ENCODE measurements at regions not wholly inside any gene's neighbourhood (a gene's known extent, or its start where the extent isn't known, plus 50 kb on each side); places are given as distances from the start of the nearest gene placed in this dataset.

DNA sequence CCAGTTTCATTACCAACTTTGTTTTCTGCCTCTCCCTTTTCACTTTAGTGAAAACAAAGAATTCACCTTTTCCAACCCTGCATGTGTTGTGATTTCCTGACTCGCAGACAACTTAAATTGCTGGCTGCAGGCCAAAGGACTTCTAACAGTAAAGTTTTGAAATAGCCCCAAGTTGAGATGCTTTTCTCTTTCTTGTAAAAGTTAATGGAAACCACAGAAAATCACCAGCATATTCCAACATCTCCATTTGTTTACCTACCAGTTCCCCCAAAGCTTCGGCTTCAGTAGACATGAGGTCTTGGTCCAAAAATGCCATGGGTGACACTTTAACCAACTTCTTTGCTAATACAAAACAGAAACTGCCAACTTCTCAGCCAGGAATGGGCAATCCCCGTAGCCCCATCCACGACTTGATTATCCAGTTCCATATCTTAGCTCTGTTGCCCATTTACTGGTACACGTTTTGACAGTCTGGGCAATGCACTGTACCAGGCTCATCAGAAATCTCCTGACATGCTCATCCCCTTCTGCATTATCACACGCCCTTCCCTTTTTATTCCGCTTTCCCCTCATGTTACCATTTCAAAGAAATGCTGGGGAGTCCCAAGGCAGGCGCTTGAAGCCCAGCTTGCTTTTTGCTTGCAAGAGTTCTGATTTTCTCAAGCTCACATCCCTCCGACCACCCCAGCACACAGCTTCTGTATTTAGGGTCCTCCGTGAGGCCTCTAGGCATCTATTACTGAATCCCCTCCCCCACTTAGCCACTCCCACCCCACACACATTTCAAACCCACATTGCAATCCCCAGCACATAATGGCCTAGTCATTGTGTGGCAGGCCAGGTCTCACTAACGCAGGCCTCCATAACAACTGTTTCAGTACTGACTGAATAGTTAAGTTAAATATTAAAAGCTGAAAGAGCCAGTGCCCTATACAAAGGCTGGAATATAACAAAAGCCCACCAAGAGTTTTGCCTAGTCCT lies 137.9 kb upstream of the S100G start:
- H3K4me3 Mint-ChIP-seq: no peak overlapping the region
- H3K27ac Mint-ChIP-seq: no peak overlapping the region
- H3K9me3 Mint-ChIP-seq: no peaks in the 10 kb centered on the region
- no peaks in the 10 kb centered on the region for H3K36me3 Mint-ChIP-seq (ENCODE audit: low read depth)
- no peak for DNase-seq (ENCODE audit: low spot score)
- no peaks in the 10 kb centered on the region for H3K27me3 Mint-ChIP-seq (ENCODE audit: low read depth)
- H3K4me1 Mint-ChIP-seq (ENCODE audit: low read depth): no peaks in the 10 kb centered on the region

DNA sequence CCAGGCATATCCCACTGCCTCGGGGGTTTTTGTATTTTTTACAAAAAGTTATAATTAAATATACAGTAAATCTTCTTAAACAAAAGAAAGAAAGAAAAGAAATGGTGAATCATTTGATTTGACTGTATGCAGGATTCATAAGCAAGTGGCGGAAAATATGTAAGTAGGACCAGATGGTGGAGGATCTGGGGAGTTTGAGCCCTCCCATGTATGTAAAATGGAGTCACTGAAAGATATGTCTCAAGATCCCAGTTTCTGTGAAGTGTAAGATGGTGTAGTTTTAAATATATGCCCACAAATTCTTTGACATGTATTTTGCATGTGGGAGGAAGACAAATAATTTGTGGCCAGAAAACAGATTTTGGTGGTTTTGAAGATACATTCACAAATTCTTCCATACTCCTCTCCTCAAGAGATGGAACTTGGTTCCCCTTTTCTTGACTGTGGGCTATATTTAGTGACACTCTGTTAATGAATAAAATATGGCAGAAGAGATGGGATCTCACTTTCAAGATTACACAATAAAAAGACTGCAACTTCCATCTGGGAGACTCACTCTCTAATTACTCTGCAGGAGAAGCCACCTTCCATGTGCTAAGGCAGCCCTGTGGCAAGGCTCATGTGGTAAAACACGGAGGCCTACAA lies 133.6 kb upstream of the S100G start:
- no peak overlapping the region for H3K4me3 Mint-ChIP-seq

DNA sequence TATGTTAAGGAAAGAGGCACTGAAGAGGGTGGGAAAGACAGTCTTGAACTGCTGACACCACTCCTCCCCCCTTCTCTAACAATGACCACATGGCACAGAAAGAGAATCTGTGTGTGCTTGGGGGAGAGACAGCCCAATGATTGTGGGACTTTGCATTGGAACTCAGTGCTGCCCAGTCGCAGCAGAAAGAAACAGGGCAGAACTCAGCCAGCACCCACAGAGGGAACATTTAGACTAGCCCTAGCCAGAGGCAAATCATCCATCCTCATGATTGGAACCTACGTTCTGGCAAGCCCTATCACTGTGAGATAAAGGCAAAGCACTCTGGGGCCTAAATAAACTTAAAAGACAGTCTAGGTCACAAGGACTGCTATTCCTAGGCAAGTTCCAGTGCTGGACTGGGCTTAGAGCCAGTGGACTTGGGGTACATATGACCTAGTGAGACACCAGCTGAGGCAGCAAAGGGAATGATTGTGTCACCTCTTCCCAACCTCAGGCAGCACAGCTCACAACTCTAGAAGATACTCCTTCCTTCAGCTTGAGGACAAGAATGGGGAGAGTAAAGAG lies 132.8 kb upstream of the S100G start:
- H3K4me1 Mint-ChIP-seq (ENCODE audit: low read depth): no peaks in the 10 kb centered on the region
- H3K36me3 Mint-ChIP-seq (ENCODE audit: low read depth): no peaks in the 10 kb centered on the region
- no peak overlapping the region for H3K27ac Mint-ChIP-seq
- H3K4me3 Mint-ChIP-seq: no peak overlapping the region
- DNase-seq (ENCODE audit: low spot score): no peak
- H3K9me3 Mint-ChIP-seq: no peaks in the 10 kb centered on the region
- H3K27me3 Mint-ChIP-seq (ENCODE audit: low read depth): no peaks in the 10 kb centered on the region

More for the DNA sequence above, 133.6 kb upstream of the S100G start:
- no peaks in the 10 kb centered on the region for H3K36me3 Mint-ChIP-seq (ENCODE audit: low read depth)
- H3K9me3 Mint-ChIP-seq: no peaks in the 10 kb centered on the region
- no peaks in the 10 kb centered on the region for H3K4me1 Mint-ChIP-seq (ENCODE audit: low read depth)
- no peak overlapping the region for H3K27ac Mint-ChIP-seq
- no peak for DNase-seq (ENCODE audit: low spot score)
- no peaks in the 10 kb centered on the region for H3K27me3 Mint-ChIP-seq (ENCODE audit: low read depth)

DNA sequence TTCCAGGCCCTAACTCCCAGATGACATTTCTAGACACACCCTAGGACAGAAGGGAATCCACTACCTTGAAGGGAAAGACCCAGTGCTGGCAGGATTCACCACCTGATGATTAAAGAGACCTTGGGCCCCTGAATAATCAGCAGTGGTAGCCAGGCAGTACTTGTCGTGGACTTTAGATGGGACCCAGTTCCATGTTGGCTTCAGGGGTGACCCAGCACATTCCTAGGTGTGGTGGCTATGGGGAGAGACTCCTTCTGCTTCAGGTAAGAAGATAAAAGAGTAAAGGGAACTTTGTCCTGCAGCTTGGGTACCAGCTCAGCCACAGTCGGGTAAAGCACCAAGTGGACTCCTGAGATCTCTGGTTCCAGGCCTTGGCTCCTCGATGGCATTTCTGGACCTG lies 131.8 kb upstream of the S100G start:
- Mint-ChIP-seq H3K4me3 (no peak overlapping the region), H3K9me3 (no peaks in the 10 kb centered on the region), H3K4me1 (ENCODE audit: low read depth) (no peaks in the 10 kb centered on the region), H3K27ac (no peak overlapping the region), H3K36me3 (ENCODE audit: low read depth) (no peaks in the 10 kb centered on the region), H3K27me3 (ENCODE audit: low read depth) (no peaks in the 10 kb centered on the region)
- DNase-seq (ENCODE audit: low spot score): no peak

DNA sequence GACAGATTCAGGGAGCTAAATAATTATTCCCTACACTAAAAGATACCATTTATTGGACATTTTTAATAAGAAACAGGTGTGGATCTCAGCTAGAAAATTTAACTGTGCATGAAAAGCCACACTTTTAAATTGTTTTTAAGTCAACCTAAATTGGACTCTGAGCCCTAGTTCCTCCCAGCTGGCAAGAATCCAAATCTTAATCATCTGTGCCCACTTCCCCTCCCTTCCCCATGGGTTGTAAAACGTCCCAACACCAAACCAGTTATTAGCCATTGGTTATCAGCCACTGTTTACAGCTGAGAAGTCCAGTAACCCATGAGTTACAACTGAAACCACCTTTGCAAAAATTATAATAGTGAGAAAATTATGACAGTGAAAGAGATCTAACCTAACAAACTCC lies 125.6 kb upstream of the S100G start:
- Mint-ChIP-seq H3K27me3 (ENCODE audit: low read depth) (no peaks in the 10 kb centered on the region), H3K27ac (no peak overlapping the region), H3K4me3 (no peak overlapping the region), H3K36me3 (ENCODE audit: low read depth) (peaks cover 2% of the 10 kb centered on the region), H3K9me3 (peaks cover 12% of the 10 kb centered on the region), H3K4me1 (ENCODE audit: low read depth) (peaks cover 10% of the 10 kb centered on the region)
- no peak for DNase-seq (ENCODE audit: low spot score)

DNA sequence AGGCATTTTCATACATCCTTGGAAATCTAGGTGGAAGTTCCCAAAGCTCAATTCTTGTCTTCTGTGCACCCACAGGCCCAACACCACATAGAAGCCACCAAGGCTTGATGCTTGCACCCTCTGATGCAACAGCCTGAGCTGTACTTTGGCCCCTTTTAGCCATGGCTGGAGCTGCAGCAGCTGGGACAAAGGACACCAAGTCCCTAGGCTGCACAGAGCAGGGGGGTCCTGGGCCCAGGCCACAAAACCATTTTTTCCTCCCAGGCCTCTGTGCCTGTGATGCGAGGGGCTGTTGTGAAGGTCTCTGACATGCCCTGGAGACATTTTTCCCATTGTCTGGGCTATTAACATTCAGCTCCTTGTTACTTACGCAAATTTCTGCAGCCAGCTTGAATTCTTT lies 124.0 kb upstream of the S100G start:
- Mint-ChIP-seq H3K4me1 (ENCODE audit: low read depth) (peaks cover 10% of the 10 kb centered on the region), H3K36me3 (ENCODE audit: low read depth) (peaks cover 2% of the 10 kb centered on the region), H3K9me3 (peaks cover 12% of the 10 kb centered on the region), H3K4me3 (no peak overlapping the region), H3K27ac (no peak overlapping the region), H3K27me3 (ENCODE audit: low read depth) (no peaks in the 10 kb centered on the region)
- DNase-seq (ENCODE audit: low spot score): no peak

DNA sequence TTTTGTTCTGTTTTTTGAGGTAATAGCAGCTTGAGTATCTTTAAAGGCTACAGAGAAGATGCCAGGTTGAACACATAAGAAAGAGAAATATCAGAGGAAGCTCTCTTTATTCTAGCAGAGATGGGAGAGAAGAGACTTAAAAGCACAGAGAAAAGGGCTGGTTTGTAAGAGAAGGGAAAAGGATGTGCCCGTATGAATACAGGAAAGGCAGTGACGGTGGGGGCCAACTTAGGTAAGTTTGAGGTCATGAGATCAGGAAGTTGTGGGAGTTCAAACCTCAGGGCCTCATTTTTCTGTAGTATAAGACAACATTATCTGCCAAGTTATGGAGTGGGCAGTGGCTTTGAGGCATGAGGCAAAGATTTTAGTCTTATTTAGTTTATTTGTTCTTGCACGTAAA lies 121.3 kb upstream of the S100G start:
- peak; percentile 24 for DNase-seq (ENCODE audit: low spot score)
- Mint-ChIP-seq H3K9me3 (peaks cover 12% of the 10 kb centered on the region), H3K27me3 (ENCODE audit: low read depth) (no peaks in the 10 kb centered on the region), H3K4me3 (peak overlapping the region; percentile 14), H3K27ac (peak overlapping the region; percentile 42), H3K36me3 (ENCODE audit: low read depth) (peaks cover 2% of the 10 kb centered on the region), H3K4me1 (ENCODE audit: low read depth) (peaks cover 10% of the 10 kb centered on the region)
